GM13977 (cell line): ENCODE measurements at regions not wholly inside any gene's neighbourhood (a gene's known extent, or its start where the extent isn't known, plus 50 kb on each side); places are given as distances from the start of the nearest gene placed in this dataset.

Experiments used
- DNase-seq: peaks from one replicate; pipeline ENCODE4 v3.0.0; 2012; ENCODE audit warnings: low spot score
- in situ Hi-C: fragments of 300-500 bp; cut with MboI; formaldehyde crosslinking; loops from one replicate; pipeline ENCODE4 v1.12.0; 2022; ENCODE audit warnings: low sequenced_read_pairs, low pct_unique_long_range_greater_than_20kb, mixed read lengths, inconsistent platforms; ENCODE audit not compliant: unreplicated experiment
- TF ChIP-seq, protein P1 (sequence below): IDR thresholded peaks from 2 replicates; pipeline ENCODE4 v1.5.1; 2012; ENCODE audit warnings: mild to moderate bottlenecking, control low read depth; ENCODE audit not compliant: insufficient read depth; ENCODE audit errors: extremely low read depth, missing control alignments

GRCh38 chr10:4017336-4017735 lies 232.3 kb upstream of the KLF6 start:
- DNase-seq: no peak
- in situ Hi-C loops: no loop called here
- TF ChIP-seq, protein P1, sequence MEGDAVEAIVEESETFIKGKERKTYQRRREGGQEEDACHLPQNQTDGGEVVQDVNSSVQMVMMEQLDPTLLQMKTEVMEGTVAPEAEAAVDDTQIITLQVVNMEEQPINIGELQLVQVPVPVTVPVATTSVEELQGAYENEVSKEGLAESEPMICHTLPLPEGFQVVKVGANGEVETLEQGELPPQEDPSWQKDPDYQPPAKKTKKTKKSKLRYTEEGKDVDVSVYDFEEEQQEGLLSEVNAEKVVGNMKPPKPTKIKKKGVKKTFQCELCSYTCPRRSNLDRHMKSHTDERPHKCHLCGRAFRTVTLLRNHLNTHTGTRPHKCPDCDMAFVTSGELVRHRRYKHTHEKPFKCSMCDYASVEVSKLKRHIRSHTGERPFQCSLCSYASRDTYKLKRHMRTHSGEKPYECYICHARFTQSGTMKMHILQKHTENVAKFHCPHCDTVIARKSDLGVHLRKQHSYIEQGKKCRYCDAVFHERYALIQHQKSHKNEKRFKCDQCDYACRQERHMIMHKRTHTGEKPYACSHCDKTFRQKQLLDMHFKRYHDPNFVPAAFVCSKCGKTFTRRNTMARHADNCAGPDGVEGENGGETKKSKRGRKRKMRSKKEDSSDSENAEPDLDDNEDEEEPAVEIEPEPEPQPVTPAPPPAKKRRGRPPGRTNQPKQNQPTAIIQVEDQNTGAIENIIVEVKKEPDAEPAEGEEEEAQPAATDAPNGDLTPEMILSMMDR: no peak

- in situ Hi-C loops: no loop called here
- no peak for DNase-seq
- TF ChIP-seq, protein P1: no peak
These were observed 231.3 kb upstream of the KLF6 start for GRCh38 chr10:4016214-4016740.

DNA sequence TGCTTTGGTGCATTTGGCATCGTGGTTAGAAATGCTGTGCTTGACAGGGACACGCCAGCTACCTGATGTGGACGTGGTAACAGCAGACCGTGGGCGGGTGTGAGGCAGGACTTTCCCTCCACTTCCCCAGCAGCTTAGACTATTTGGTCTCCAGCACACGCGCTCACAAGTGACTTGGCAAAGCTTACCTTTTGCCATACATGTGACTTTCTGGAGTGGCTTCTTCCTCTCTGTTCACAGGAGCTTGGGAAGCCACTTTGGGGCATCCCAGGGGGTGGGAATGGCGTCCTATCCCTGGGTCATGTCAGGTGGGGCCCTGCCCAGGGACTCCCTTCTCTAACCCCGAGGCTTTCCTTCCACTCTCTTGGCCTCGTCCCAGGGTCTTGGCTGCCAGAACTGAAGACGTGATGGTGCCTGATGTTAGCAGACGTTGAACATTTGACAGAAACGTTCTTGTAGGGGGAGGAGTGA lies 228.7 kb upstream of the KLF6 start:
- TF ChIP-seq, protein P1: no peak
- in situ Hi-C loops: no loop called here
- peak; percentile 51 for DNase-seq

DNA sequence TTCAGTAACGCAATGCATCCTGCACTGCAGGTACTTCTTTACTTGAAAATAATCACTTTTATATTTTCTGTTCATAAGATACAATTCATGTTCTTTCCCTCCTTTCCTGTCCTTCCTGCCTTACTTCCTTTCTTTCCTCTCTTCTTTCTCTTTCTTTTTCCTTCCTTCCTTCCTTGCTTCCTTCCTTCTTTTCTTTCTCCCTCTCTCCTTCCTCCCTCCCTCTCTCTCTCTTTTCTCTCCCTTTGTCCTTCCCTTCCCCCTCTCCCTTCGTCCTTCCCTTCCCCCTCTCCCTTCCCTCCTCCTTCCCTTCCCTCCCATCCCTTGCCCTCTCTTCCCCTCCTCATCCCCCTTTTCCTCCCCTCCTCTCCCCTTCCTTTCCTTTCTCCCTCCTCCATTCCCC lies 227.8 kb upstream of the KLF6 start:
- DNase-seq: no peak
- in situ Hi-C loops: no loop called here
- TF ChIP-seq, protein P1: no peak

- DNase-seq: no peak
- in situ Hi-C loops: no loop called here
- TF ChIP-seq, protein P1: no peak
These were observed 226.3 kb upstream of the KLF6 start for GRCh38 chr10:4011136-4011812.

DNA sequence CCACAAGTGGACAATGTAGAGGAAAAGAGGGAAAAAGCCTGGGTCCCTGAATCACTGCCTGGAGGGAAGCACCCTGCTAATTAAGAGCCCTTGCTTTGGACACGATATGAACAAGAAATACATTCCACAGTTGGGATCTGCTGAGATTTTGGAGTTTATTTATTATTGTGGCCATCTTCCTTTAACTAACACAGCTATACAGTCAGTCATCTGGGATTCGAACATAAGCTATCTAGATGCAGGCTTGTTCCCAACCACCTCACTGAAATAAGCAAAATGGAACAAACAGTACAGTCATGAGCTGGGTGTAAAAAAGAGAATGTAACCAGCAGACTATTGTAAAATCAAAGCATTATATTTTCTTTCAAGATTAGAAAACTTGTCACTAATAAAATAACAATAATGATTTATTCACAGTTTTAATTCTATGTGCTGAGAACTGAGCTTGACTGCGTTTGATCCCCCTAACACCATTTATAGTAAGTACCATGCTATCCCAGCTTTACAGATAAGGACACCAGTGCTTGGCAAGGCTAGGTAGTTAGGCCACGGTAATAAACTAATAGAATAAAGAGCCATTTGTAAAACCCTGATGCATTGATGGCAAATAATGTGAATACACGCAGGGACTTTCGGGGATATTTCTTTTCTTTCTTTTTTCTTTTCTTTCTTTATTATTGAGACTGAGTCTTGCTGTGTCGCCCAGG lies 223.8 kb upstream of the KLF6 start:
- in situ Hi-C loops: no loop called here
- TF ChIP-seq, protein P1: no peak
- DNase-seq: no peak
